ENCODE measurements at regions not wholly inside any gene's neighbourhood (a gene's known extent, or its start where the extent isn't known, plus 50 kb on each side); places are given as distances from the start of the nearest gene placed in this dataset.

- TF ChIP-seq TCF7L2 (IDR thresholded peaks at IDR 0.05; ENCODE audit: low read depth, low read length): peak; percentile 77
- no peak for TF ChIP-seq CTCF (IDR thresholded peaks at IDR 0.05)
- TF ChIP-seq POLR2AphosphoS5 (IDR thresholded peaks at IDR 0.05; ENCODE audit: low read depth, low read length): peak; percentile 68; the same call in 1 of the 2 replicates
These were observed 1348.5 kb downstream of the GRIK2 start for GRCh38 chr6:102742028-102742427.

All from Panc1 (cell line).